Vagina (tissue), 2 donors: ENCODE measurements at regions not wholly inside any gene's neighbourhood (a gene's known extent, or its start where the extent isn't known, plus 50 kb on each side); places are given as distances from the start of the nearest gene placed in this dataset.

Experiments
- CTCF ChIP-seq, 3 experiments: fragments of 450-650 bp in 2 of 3; fragments of 200-600 bp in 1 of 3; sonication (generic) in 1 of 3; IDR thresholded peaks; one replicate each; pipeline ENCODE4 v1.5.1; 2017 to 2019; ENCODE audit warnings: antibody characterized with exemption in 3 of 3, mild to moderate bottlenecking in 2 of 3, moderate library complexity in 2 of 3
- POLR2A ChIP-seq, 2 donors: fragments of 450-650 bp; IDR thresholded peaks; one replicate each; pipeline ENCODE4 v1.6.1; 2017; ENCODE audit warnings: antibody characterized with exemption in 2 of 2, mild to moderate bottlenecking in 2 of 2, moderate library complexity in 2 of 2
- POLR2AphosphoS5 ChIP-seq, 2 donors: sonication (generic); formaldehyde crosslinking; IDR thresholded peaks; one replicate each; pipeline ENCODE4 v1.9.0; 2017; ENCODE audit warnings: antibody characterized with exemption in 2 of 2, mild to moderate bottlenecking in 2 of 2, low read depth in 1 of 2; ENCODE audit not compliant: insufficient read depth in 1 of 2

- TF ChIP-seq POLR2A (IDR thresholded peaks at IDR 0.05), result no peak
- no peak for TF ChIP-seq CTCF (IDR thresholded peaks at IDR 0.05)
- TF ChIP-seq POLR2AphosphoS5 (IDR thresholded peaks at IDR 0.05; ENCODE audit: insufficient read depth in 1 of 2, low read depth in 1 of 2), result no peak
These were observed 151.9 kb downstream of the C9orf152 start for GRCh38 chr9:110056062-110056461.
